Subcutaneous abdominal adipose tissue (tissue), 5 donors: ENCODE measurements at regions not wholly inside any gene's neighbourhood (a gene's known extent, or its start where the extent isn't known, plus 50 kb on each side); places are given as distances from the start of the nearest gene placed in this dataset.
"Not testable (repeated sequence)": the region's sequence is repeated elsewhere in the genome, so short reads cannot be mapped to it uniquely, and the experiment has no call there.

ENCODE experiments used
- H3K27ac ChIP-seq: one replicate; pipeline ENCODE4 v1.7.0; 2013; ENCODE audit warnings: low read depth, mild to moderate bottlenecking, inconsistent platforms, low read length, moderate library complexity
- H3K27me3 ChIP-seq, 5 donors: one replicate each; pipeline ENCODE4 v1.7.0; 2013; ENCODE audit warnings: low read length in 5 of 5, inconsistent platforms in 1 of 5; ENCODE audit not compliant: control insufficient read depth in 5 of 5, insufficient read depth in 4 of 5
- H3K36me3 ChIP-seq, 5 donors: one replicate each; pipeline ENCODE4 v1.7.0; 2013; ENCODE audit warnings: low read length in 5 of 5; ENCODE audit not compliant: control insufficient read depth in 5 of 5, insufficient read depth in 5 of 5
- H3K4me1 ChIP-seq, 5 donors: one replicate each; pipeline ENCODE4 v1.7.0; 2013; ENCODE audit warnings: low read length in 5 of 5, mild to moderate bottlenecking in 3 of 5, moderate library complexity in 1 of 5; ENCODE audit not compliant: control insufficient read depth in 5 of 5, insufficient read depth in 5 of 5
- H3K4me3 ChIP-seq, 5 donors: one replicate each; pipeline ENCODE4 v1.7.0; 2013; ENCODE audit warnings: low read length in 5 of 5, low read depth in 1 of 5
- H3K9ac ChIP-seq, 5 donors: one replicate each; pipeline ENCODE4 v1.7.0; 2013; ENCODE audit warnings: low read length in 5 of 5, mild to moderate bottlenecking in 4 of 5, moderate library complexity in 3 of 5
- H3K9me3 ChIP-seq, 5 donors: one replicate each; pipeline ENCODE4 v1.7.0; 2013; ENCODE audit warnings: low read length in 5 of 5; ENCODE audit not compliant: control insufficient read depth in 5 of 5
- donor health status: healthy.
- donor health status: healthy.
- donor health status: healthy.
- donor health status: healthy.
- donor health status: healthy.

DNA sequence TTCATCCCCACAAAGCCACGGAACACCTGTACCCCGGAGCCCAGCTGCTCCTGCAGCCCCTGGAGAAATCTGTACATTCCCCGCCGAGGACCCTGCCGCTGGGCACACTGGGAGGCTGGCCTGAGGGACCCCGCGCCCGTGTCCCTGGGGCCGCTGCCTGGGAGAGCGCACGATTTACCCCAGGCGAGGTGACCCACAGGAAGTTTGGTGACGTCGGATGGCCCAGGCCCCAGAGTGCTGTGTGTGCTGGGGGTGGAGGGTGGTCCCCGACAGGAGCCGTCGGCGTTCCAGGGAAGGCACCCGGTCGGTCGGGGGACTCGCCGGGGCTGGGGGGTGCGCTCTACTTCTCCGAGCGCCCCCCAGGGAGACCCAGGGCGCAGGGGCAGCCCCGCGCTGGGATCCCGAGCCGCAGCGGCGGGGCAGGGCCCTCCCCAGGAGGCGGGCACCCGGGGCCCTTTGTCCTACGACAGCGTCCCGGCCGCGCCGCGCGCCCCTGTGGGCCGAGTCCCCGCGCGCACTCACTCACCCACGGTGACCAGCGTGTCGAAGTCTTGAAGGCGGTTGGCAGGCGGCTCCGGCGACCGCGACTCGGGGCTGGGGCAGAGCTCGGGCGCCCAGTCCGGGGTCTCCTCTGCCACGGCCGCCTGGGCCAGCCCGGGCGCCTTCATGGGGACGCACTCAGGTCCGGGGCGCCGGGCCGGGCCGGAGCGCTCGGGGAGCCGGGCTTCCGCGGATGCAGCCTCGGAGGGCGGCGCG, 206.4 kb upstream of the PRKX start:
- H3K27ac ChIP-seq, H3K9me3 ChIP-seq, H3K36me3 ChIP-seq, H3K4me3 ChIP-seq, H3K4me1 ChIP-seq, H3K27me3 ChIP-seq, H3K9ac ChIP-seq: not testable (repeated sequence)

GRCh38 chrX:3914813-3915212, 201.4 kb upstream of the PRKX start:
- H3K9me3 ChIP-seq, H3K9ac ChIP-seq, H3K4me3 ChIP-seq, H3K27me3 ChIP-seq, H3K4me1 ChIP-seq, H3K27ac ChIP-seq, H3K36me3 ChIP-seq: not testable (repeated sequence)

GRCh38 chrX:3914059-3914458, 200.6 kb upstream of the PRKX start:
- not testable (repeated sequence) for H3K9ac ChIP-seq, H3K9me3 ChIP-seq, H3K27ac ChIP-seq, H3K4me1 ChIP-seq, H3K4me3 ChIP-seq, H3K27me3 ChIP-seq, H3K36me3 ChIP-seq

DNA sequence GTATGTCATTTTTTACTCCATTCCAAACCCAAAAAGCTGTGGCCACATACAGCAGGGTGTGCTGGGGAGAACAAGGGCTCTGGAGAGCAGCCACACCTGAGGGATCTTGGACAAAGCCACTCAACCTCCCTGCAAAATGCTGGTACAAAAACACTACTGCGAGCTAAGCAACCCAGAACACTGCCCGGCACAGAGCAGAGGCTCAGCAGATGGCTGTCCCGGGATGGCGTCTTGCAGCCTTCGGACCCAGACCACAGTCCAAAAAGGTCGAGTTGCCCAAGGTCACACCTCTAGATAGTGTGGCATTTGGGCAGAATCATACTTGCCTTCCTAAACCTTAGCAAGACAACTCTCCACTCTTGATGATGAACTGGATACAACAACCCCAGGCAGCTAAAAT, 197.6 kb upstream of the PRKX start:
- not testable (repeated sequence) for H3K27ac ChIP-seq, H3K4me1 ChIP-seq, H3K9ac ChIP-seq, H3K36me3 ChIP-seq, H3K9me3 ChIP-seq, H3K4me3 ChIP-seq, H3K27me3 ChIP-seq

- not testable (repeated sequence) for H3K36me3 ChIP-seq, H3K27me3 ChIP-seq, H3K9ac ChIP-seq, H3K4me3 ChIP-seq, H3K9me3 ChIP-seq, H3K27ac ChIP-seq, H3K4me1 ChIP-seq
Measured at GRCh38 chrX:3910611-3911010, 197.2 kb upstream of the PRKX start.

DNA sequence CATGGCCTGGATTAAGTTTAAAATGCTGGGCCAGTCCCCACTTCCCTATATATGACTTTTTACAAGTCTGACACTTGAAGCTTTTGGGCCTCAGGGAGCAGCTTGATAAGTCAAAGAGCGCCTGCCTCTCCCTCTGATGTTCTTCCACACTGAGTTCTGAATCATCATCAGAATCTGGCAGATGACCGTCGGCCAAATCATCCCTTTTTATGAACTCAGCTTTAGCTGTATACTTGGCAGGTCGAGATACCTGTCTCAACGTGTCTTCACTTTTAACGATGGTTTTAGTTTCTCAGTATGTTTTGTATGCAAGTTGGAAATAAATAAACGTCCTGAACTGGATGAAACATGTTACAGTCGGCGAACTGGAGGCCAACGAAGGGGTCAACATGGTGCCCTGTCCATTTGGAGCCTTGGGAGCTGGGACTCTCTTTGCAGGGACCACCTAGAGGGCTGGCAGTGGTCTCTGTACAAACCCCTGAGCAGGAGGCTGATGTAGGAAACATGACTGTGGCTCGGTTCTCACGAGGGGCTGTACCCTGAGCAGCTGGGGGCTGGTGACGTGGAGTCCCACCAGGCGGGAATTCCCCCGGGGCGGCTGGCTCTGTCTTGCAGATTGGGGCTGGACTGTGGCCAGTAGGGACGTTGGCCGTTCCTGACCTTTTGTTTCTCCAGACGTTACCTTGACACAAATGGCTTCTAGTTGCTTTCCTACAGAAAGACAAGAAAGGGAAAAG, 192.2 kb upstream of the PRKX start:
- not testable (repeated sequence) for H3K4me1 ChIP-seq, H3K27ac ChIP-seq, H3K27me3 ChIP-seq, H3K36me3 ChIP-seq, H3K9ac ChIP-seq, H3K4me3 ChIP-seq, H3K9me3 ChIP-seq

GRCh38 chrX:3902222-3902621, 188.8 kb upstream of the PRKX start:
- H3K27ac ChIP-seq, H3K36me3 ChIP-seq, H3K9ac ChIP-seq, H3K27me3 ChIP-seq, H3K4me3 ChIP-seq, H3K9me3 ChIP-seq, H3K4me1 ChIP-seq: not testable (repeated sequence)

DNA sequence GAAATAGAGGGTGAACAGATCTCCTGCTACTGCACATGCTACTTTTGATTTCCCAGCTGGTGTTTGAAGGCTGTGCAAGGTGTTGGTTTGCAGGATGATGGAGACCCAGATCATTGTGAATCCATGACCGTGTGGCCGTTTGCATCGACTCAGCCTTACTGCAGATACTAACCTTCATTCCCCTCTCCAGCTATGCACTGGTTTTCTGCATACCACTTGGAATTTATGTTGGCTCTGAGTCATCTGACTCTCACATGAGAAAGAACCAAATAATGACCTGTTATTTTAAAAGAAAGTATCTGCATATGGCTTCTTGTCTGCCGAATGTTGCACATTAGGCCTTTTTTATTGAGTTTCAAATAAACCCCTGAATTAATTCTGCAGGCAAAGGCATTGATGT, 183.3 kb upstream of the PRKX start:
- H3K36me3 ChIP-seq, H3K4me1 ChIP-seq, H3K9ac ChIP-seq, H3K27ac ChIP-seq, H3K4me3 ChIP-seq, H3K27me3 ChIP-seq, H3K9me3 ChIP-seq: not testable (repeated sequence)

GRCh38 chrX:3882553-3882920, 169.1 kb upstream of the PRKX start:
- H3K36me3 ChIP-seq, H3K4me3 ChIP-seq, H3K27me3 ChIP-seq, H3K27ac ChIP-seq, H3K9me3 ChIP-seq, H3K9ac ChIP-seq, H3K4me1 ChIP-seq: not testable (repeated sequence)

DNA sequence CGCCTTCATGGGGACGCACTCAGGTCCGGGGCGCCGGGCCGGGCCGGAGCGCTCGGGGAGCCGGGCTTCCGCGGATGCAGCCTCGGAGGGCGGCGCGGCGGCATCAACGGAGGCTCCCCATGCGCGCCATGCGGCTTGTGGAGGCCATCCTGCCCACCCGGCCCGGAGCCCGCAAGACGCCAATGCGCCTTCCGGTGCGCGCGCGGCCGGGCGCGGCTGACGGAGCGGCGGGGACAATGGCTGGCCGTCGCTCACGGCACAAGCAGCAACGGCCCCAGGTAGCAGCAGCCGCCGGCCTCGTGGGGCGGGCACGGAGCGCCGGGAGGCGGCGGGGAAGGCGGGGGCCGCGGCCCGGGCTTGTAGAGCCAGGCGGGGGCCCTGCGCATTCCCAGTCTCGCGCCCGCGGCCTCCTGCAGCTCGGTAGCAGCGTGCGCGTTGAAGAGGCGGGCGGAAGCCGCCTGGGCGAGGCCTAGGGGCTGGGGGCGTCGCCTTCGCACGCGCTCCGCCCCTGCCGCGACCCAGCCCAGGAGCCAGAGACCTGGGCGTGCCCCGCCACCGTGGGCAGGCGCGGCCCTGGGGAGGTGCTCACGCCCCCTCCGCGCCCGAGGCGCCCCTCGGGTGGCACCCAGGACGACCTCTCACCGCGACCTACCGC, 168.6 kb upstream of the PRKX start:
- H3K4me3 ChIP-seq, H3K9me3 ChIP-seq, H3K4me1 ChIP-seq, H3K36me3 ChIP-seq, H3K27me3 ChIP-seq, H3K27ac ChIP-seq, H3K9ac ChIP-seq: not testable (repeated sequence)
